ENCODE measurements at regions not wholly inside any gene's neighbourhood (a gene's known extent, or its start where the extent isn't known, plus 50 kb on each side); places are given as distances from the start of the nearest gene placed in this dataset.

- 77 to 78% methylated on average over 3 of the region's 3 CpGs for WGBS, 2 donors (ENCODE audit: low coverage in 1 of 2)
- TF ChIP-seq, protein P1, sequence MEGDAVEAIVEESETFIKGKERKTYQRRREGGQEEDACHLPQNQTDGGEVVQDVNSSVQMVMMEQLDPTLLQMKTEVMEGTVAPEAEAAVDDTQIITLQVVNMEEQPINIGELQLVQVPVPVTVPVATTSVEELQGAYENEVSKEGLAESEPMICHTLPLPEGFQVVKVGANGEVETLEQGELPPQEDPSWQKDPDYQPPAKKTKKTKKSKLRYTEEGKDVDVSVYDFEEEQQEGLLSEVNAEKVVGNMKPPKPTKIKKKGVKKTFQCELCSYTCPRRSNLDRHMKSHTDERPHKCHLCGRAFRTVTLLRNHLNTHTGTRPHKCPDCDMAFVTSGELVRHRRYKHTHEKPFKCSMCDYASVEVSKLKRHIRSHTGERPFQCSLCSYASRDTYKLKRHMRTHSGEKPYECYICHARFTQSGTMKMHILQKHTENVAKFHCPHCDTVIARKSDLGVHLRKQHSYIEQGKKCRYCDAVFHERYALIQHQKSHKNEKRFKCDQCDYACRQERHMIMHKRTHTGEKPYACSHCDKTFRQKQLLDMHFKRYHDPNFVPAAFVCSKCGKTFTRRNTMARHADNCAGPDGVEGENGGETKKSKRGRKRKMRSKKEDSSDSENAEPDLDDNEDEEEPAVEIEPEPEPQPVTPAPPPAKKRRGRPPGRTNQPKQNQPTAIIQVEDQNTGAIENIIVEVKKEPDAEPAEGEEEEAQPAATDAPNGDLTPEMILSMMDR (IDR thresholded peaks at IDR 0.05), result no peak
- no peak for TF ChIP-seq POLR2A (IDR thresholded peaks at IDR 0.05)
- TF ChIP-seq POLR2AphosphoS5 (IDR thresholded peaks at IDR 0.05), result no peak
- TF ChIP-seq EP300 (IDR thresholded peaks at IDR 0.05), result no peak
- Histone ChIP-seq H3K27ac (no peak overlapping the region), H3K36me3 (no peaks in the 10 kb centered on the region), H3K9me3 (no peaks in the 10 kb centered on the region), H3K4me1 (peaks cover 0 to 6% (median 0%) of the 10 kb centered on the region in 3 donors), H3K27me3 (no peaks in the 10 kb centered on the region), H3K4me3 (no peak overlapping the region)
- no peak for ATAC-seq
Measured at GRCh38 chr6:132168961-132169360, 217.8 kb upstream of the CCN2 start.

DNA sequence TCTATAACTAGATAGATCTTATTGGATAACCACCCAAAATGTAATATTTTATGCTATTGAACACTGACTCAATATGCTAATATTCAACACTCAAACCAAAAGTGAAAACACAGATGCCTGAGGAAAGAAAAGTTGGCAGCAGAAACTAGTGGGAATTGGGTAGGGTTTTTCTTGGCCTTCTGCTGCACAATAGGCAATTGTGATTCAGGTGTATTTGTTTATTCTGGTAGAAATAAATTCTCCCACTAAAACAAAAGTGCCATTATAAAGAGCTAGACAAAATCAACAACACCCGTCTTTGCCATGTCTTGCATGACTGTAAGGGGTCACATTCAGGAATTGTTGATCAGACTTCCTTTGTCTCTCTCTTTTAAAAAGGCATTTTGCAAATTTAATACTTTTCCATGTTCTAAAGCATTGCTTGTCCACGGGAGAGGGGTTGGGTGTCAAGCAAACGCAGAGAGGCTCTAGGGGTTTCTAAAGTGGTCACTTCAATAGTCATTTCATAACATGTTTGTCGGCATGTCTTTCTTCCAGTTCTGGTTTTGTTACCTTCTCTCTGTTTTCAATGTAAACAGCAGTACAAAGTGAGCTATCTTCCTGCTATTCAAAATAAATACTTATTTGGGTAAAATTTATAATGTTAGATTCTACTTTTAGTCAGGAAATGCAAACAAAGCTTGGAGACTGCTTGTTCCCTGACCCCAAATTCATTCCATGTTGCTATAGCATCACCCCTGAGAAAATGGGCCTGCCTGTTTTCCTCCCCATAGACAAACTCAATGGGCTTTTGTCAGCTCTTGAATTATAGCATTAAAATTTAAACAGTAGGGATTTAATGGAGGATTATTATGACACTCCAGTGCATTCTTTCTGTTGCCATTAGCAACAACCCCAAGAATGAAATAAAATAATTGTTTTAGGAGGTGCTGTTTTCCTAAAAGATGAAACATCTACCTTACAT, 217.0 kb upstream of the CCN2 start:
- no peak for ATAC-seq
- peak overlapping the region in 1 of 4 donors; percentile 15 for H3K27ac ChIP-seq
- WGBS, 2 donors (ENCODE audit: low coverage in 1 of 2), result 50 to 59% methylated on average over 4 of the region's 4 CpGs
- no peak overlapping the region for H3K4me3 ChIP-seq
- no peak for TF ChIP-seq POLR2AphosphoS5 (IDR thresholded peaks at IDR 0.05)
- no peak for TF ChIP-seq POLR2A (IDR thresholded peaks at IDR 0.05)
- TF ChIP-seq EP300 (IDR thresholded peaks at IDR 0.05), result no peak
- TF ChIP-seq, protein P1 (IDR thresholded peaks at IDR 0.05), result no peak
- H3K36me3 ChIP-seq, result no peaks in the 10 kb centered on the region
- no peaks in the 10 kb centered on the region for H3K27me3 ChIP-seq
- no peaks in the 10 kb centered on the region for H3K9me3 ChIP-seq
- H3K4me1 ChIP-seq, result peaks cover 0 to 6% (median 0%) of the 10 kb centered on the region in 3 donors

GRCh38 chr6:132166526-132167051, 215.4 kb upstream of the CCN2 start:
- H3K27me3 ChIP-seq, result no peaks in the 10 kb centered on the region
- H3K9me3 ChIP-seq, result no peaks in the 10 kb centered on the region
- no peaks in the 10 kb centered on the region for H3K36me3 ChIP-seq
- 75 to 82% methylated on average over 1 of the region's 1 CpG for WGBS, 2 donors (ENCODE audit: low coverage in 1 of 2)
- H3K27ac ChIP-seq, result no peak overlapping the region
- H3K4me1 ChIP-seq, result peaks cover 0 to 6% (median 0%) of the 10 kb centered on the region in 3 donors
- ATAC-seq, result no peak
- no peak for TF ChIP-seq POLR2A (IDR thresholded peaks at IDR 0.05)
- TF ChIP-seq EP300 (IDR thresholded peaks at IDR 0.05), result no peak
- TF ChIP-seq POLR2AphosphoS5 (IDR thresholded peaks at IDR 0.05), result no peak
- TF ChIP-seq, protein P1 (IDR thresholded peaks at IDR 0.05), result no peak
- H3K4me3 ChIP-seq, result no peak overlapping the region

DNA sequence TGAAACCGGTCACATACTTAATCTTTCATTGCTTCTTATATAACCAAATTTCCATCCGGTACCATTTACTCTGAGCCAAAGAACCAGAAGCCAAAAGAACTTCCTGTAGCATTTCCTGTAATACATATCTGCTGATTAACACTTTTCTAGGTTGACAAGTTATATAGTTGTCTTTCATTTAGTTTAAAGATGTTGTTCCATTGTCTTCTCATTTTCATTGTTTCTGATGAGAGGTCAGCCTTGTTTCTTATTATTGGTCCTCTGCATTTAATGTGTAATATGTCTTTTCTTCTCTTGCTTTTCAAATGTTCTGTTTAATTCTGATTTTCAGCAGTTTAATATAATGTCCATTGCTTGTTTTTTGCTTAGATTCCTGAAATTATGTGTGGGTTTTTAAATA, 214.5 kb upstream of the CCN2 start:
- 50 to 73% methylated on average over 2 of the region's 2 CpGs for WGBS, 2 donors (ENCODE audit: low coverage in 1 of 2)

More for the DNA sequence above, 214.5 kb upstream of the CCN2 start:
- Histone ChIP-seq H3K9me3 (no peaks in the 10 kb centered on the region), H3K36me3 (no peaks in the 10 kb centered on the region), H3K4me3 (no peak overlapping the region), H3K27ac (no peak overlapping the region), H3K4me1 (peaks cover 0 to 6% (median 0%) of the 10 kb centered on the region in 3 donors), H3K27me3 (no peaks in the 10 kb centered on the region)
- TF ChIP-seq POLR2AphosphoS5 (IDR thresholded peaks at IDR 0.05) (no peak), EP300 (IDR thresholded peaks at IDR 0.05) (no peak), POLR2A (IDR thresholded peaks at IDR 0.05) (no peak)
- TF ChIP-seq, protein P1 (IDR thresholded peaks at IDR 0.05), result no peak
- ATAC-seq, result no peak

Measured in gastroesophageal sphincter (tissue), 4 donors.